HepG2 (cell line): ENCODE measurements at regions not wholly inside any gene's neighbourhood (a gene's known extent, or its start where the extent isn't known, plus 50 kb on each side); places are given as distances from the start of the nearest gene placed in this dataset.

ENCODE experiments used
- EP300 ChIP-seq, 3 experiments: sonication (generic) in 1 of 3; formaldehyde crosslinking in 1 of 3; IDR thresholded peaks; 2 replicates each; pipeline versions ENCODE4 v1.5.1 to v1.6.1; 2011 to 2020; ENCODE audit warnings: low read depth in 2 of 3, low read length in 2 of 3, borderline replicate concordance in 1 of 3, improper control_type of control experiment in 1 of 3, mild to moderate bottlenecking in 1 of 3, missing genetic modification reagents in 1 of 3, moderate library complexity in 1 of 3
- GABPA ChIP-seq, 2 experiments: IDR thresholded peaks; 2 replicates each; pipeline ENCODE4 v1.6.1; 2011 to 2016; ENCODE audit warnings: low read depth in 2 of 2, low read length in 1 of 2, missing biosample characterization in 1 of 2, missing genetic modification characterization in 1 of 2
- GABPB1 ChIP-seq: IDR thresholded peaks from 2 replicates; pipeline ENCODE4 v1.6.1; 2016; ENCODE audit warnings: mild to moderate bottlenecking, missing genetic modification reagents, moderate library complexity, missing compliant biosample characterization
- GLMP ChIP-seq: sonication (generic); formaldehyde crosslinking; IDR thresholded peaks from 2 replicates; pipeline ENCODE4 v1.9.0; 2021; ENCODE audit warnings: missing genetic modification reagents, mild to moderate bottlenecking, borderline replicate concordance
- HCFC1 ChIP-seq: fragments of 150-350 bp; IDR thresholded peaks from 2 replicates; pipeline ENCODE4 v1.6.1; 2014; ENCODE audit warnings: low read depth, low read length
- HIC2 ChIP-seq: sonication (generic); formaldehyde crosslinking; IDR thresholded peaks from 2 replicates; pipeline ENCODE4 v1.9.0; 2022; ENCODE audit warnings: low read depth, missing genetic modification reagents
- HOMEZ ChIP-seq: IDR thresholded peaks from 2 replicates; pipeline ENCODE4 v1.6.1; 2016; ENCODE audit warnings: low read depth
- IRF2 ChIP-seq: IDR thresholded peaks from 2 replicates; pipeline ENCODE4 v1.6.1; 2018; ENCODE audit warnings: missing genetic modification reagents, missing compliant biosample characterization
- KMT2B ChIP-seq: IDR thresholded peaks from 2 replicates; pipeline ENCODE4 v1.6.1; 2016; ENCODE audit warnings: missing genetic modification reagents, missing compliant biosample characterization
- NBN ChIP-seq: fragments of 450-650 bp; conservative IDR thresholded peaks from 2 replicates; pipeline ENCODE4 v1.6.1; 2017
- NR2F1 ChIP-seq, 2 experiments: fragments of 450-650 bp in 1 of 2; formaldehyde crosslinking in 1 of 2; IDR thresholded peaks; 2 replicates each; pipeline versions ENCODE4 v1.5.0 to v1.6.1; 2016 to 2020; ENCODE audit warnings: mild to moderate bottlenecking in 1 of 2, missing compliant biosample characterization in 1 of 2, missing genetic modification reagents in 1 of 2, moderate library complexity in 1 of 2
- PATZ1 ChIP-seq: sonication (generic); formaldehyde crosslinking; IDR thresholded peaks from 2 replicates; pipeline ENCODE4 v1.4.0; 2020; ENCODE audit warnings: missing genetic modification reagents
- PHF21A ChIP-seq: sonication (generic); formaldehyde crosslinking; IDR thresholded peaks from 2 replicates; pipeline ENCODE4 v1.5.0; 2020; ENCODE audit warnings: mild to moderate bottlenecking, missing genetic modification reagents
- SKIL ChIP-seq: sonication (generic); formaldehyde crosslinking; IDR thresholded peaks from 2 replicates; pipeline ENCODE4 v1.8.0; 2022; ENCODE audit warnings: missing genetic modification reagents, mild to moderate bottlenecking, moderate library complexity, borderline replicate concordance
- ZBTB3 ChIP-seq: sonication (generic); formaldehyde crosslinking; IDR thresholded peaks from 2 replicates; pipeline ENCODE4 v1.4.0; 2020; ENCODE audit warnings: low read depth, mild to moderate bottlenecking, moderate library complexity, missing genetic modification reagents, borderline replicate concordance
- ZNF124 ChIP-seq: sonication (generic); formaldehyde crosslinking; IDR thresholded peaks from 2 replicates; pipeline ENCODE4 v1.4.0; 2020; ENCODE audit warnings: missing genetic modification reagents
- ZNF331 ChIP-seq: sonication (generic); formaldehyde crosslinking; IDR thresholded peaks from 2 replicates; pipeline ENCODE4 v1.4.0; 2020; ENCODE audit warnings: missing genetic modification reagents
- ZNF891 ChIP-seq: sonication (generic); formaldehyde crosslinking; IDR thresholded peaks from 2 replicates; pipeline ENCODE4 v1.5.0; 2020; ENCODE audit warnings: mild to moderate bottlenecking, missing genetic modification reagents

- TF ChIP-seq GLMP (no peak), GABPB1 (CRISPR knock-in tag) (peak; percentile 60), NBN (no peak), ZNF331 (0 out of 2 replicates have a peak, but pooled peaks have one; percentile 18), ZNF124 (no peak), GABPA (IDR thresholded peaks at IDR 0.05; ENCODE audit: low read depth, low read length) (no peak), GABPA (CRISPR knock-in tag; IDR thresholded peaks at IDR 0.05; ENCODE audit: low read depth) (peak; percentile 46), ZNF891 (CRISPR knock-in tag) (no peak), NR2F1 (CRISPR knock-in tag; IDR thresholded peaks at IDR 0.05) (0 out of 4 replicates have a peak, but pooled peaks of 1 of the 2 experiments have one; percentile 41), SKIL (CRISPR knock-in tag) (0 out of 2 replicates have a peak, but pooled peaks have one; percentile 26), PATZ1 (CRISPR knock-in tag) (0 out of 2 replicates have a peak, but pooled peaks have one; percentile 27), HCFC1 (no peak), HIC2 (peak; percentile 35; the same call in 1 of the 2 replicates), KMT2B (CRISPR knock-in tag) (0 out of 2 replicates have a peak, but pooled peaks have one; percentile 36), IRF2 (CRISPR knock-in tag) (peak; percentile 51; the same call in 1 of the 2 replicates), ZBTB3 (CRISPR knock-in tag) (no peak), PHF21A (CRISPR knock-in tag) (peak; percentile 35; the same call in 1 of the 2 replicates), EP300 (IDR thresholded peaks at IDR 0.05; ENCODE audit: low read depth in 2 of 2, low read length in 2 of 2) (peak; percentile 29 to 32; a peak in 2 of 4 replicates), EP300 (CRISPR knock-in tag; IDR thresholded peaks at IDR 0.05; ENCODE audit: borderline replicate concordance) (0 out of 2 replicates have a peak, but pooled peaks have one; percentile 25), HOMEZ (peak; percentile 49; the same call in 1 of the 2 replicates)
These were observed 426.7 kb upstream of the MAF start (continued) for GRCh38 chr16:80027007-80027965.
